GM12864 (cell line): ENCODE measurements at regions not wholly inside any gene's neighbourhood (a gene's known extent, or its start where the extent isn't known, plus 50 kb on each side); places are given as distances from the start of the nearest gene placed in this dataset.

Source experiments
- DNase-seq: peaks from one replicate; pipeline ENCODE4 v3.0.0-alpha.2; 2011; ENCODE audit warnings: low read depth
- H3K4me3 ChIP-seq: 2 replicates; pipeline ENCODE4 v1.5.1; 2011; ENCODE audit warnings: mild to moderate bottlenecking, low read depth, low read length, control low read depth
- CTCF ChIP-seq: IDR thresholded peaks from 2 replicates; pipeline ENCODE4 v1.5.1; 2011; ENCODE audit warnings: low read depth, mild to moderate bottlenecking, moderate library complexity, low read length, control low read depth, inconsistent platforms; ENCODE audit errors: missing control alignments

DNA sequence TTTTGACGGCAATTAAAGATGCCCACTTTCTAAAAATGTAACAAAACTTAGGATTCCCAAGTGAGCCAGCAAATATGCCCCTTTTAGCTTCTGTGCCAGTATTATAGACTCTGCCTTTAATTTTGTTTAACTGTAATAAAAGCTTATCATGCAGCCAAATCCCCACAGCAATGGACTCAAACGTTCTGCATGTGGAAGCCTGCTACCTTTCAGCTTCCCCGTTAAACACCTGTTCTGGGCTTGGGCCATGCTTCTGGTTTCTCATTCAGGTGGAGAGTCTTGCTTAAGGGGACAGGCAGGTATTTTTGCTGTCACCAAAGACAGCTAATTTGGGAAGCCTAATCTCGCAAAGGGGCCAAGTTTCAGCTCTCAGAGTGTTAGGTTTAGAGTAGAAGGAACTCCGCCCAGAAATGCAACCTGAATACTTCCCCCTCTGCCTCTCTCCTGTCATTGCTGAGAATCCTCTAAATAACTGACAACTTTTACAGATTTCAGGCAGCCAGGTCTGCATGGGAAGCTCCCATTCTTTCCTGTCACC, 399.4 kb upstream of the ATP11B start:
- no peak for DNase-seq
- no peak for TF ChIP-seq CTCF
- no peak overlapping the region for H3K4me3 ChIP-seq

DNA sequence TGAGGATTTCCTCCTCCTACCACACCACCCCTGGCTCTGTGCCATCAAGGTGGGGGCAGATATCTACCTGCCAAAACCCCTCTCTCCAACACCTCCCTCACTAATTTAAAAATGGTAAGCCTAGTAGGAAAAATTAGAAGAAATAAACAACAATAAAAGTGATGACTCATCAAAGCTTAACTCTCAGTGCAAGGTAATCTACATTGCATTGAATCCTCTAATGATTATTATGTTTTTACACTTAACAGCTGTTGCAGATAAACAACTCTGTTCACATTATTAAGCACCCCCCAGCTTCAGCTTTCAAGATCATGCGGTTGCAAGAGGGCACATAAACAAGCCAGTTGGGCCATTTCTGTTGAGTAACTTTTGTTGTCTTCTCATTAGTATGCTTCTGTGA, 396.1 kb upstream of the ATP11B start:
- DNase-seq, result no peak
- no peak for TF ChIP-seq CTCF
- H3K4me3 ChIP-seq, result no peak overlapping the region

GRCh38 chr3:182399978-182400737, 393.1 kb upstream of the ATP11B start:
- H3K4me3 ChIP-seq, result no peak overlapping the region
- DNase-seq, result no peak
- no peak for TF ChIP-seq CTCF

- DNase-seq, result no peak
- no peak for TF ChIP-seq CTCF
- no peak overlapping the region for H3K4me3 ChIP-seq
Measured at GRCh38 chr3:182400838-182401237, 392.5 kb upstream of the ATP11B start.

GRCh38 chr3:182404031-182404430, 389.3 kb upstream of the ATP11B start:
- no peak overlapping the region for H3K4me3 ChIP-seq
- no peak for TF ChIP-seq CTCF
- DNase-seq, result no peak

- no peak for DNase-seq
- H3K4me3 ChIP-seq, result no peak overlapping the region
- no peak for TF ChIP-seq CTCF
Measured at GRCh38 chr3:182405759-182406158, 387.5 kb upstream of the ATP11B start.

- DNase-seq, result no peak
- H3K4me3 ChIP-seq, result no peak overlapping the region
- TF ChIP-seq CTCF, result no peak
Measured at GRCh38 chr3:182406786-182407185, 386.5 kb upstream of the ATP11B start.
